Loucy (cell line): ENCODE measurements at regions not wholly inside any gene's neighbourhood (a gene's known extent, or its start where the extent isn't known, plus 50 kb on each side); places are given as distances from the start of the nearest gene placed in this dataset.

ENCODE experiments used
- H2AFZ ChIP-seq: fragments of 200-600 bp; sonication (generic); 2 replicates; pipeline ENCODE4 v1.6.0; 2016; ENCODE audit warnings: antibody characterized with exemption, mild to moderate bottlenecking, low read length, moderate library complexity
- H3F3A ChIP-seq: fragments of 200-600 bp; 2 replicates; pipeline ENCODE4 v1.6.0; 2016; ENCODE audit warnings: antibody characterized with exemption, low read depth, mild to moderate bottlenecking
- H3K27me3 ChIP-seq: fragments of 200-600 bp; sonication (generic); 2 replicates; pipeline ENCODE4 v1.6.1; 2014; ENCODE audit warnings: low read length, mild to moderate bottlenecking; ENCODE audit not compliant: insufficient read depth, poor library complexity, severe bottlenecking
- H3K36me3 ChIP-seq: fragments of 200-600 bp; sonication (generic); 2 replicates; pipeline ENCODE4 v1.6.1; 2016; ENCODE audit warnings: low read length; ENCODE audit not compliant: insufficient read depth
- H3K4me1 ChIP-seq: fragments of 200-600 bp; sonication (generic); 2 replicates; pipeline ENCODE4 v1.5.1; 2014; ENCODE audit warnings: low read length, mild to moderate bottlenecking; ENCODE audit not compliant: insufficient read depth, poor library complexity, severe bottlenecking
- H3K4me2 ChIP-seq: fragments of 200-600 bp; sonication (generic); 2 replicates; pipeline ENCODE4 v1.6.0; 2014; ENCODE audit warnings: antibody characterized with exemption, low read length, low read depth, mild to moderate bottlenecking; ENCODE audit not compliant: poor library complexity, severe bottlenecking
- H3K4me3 ChIP-seq: fragments of 200-600 bp; sonication (generic); 2 replicates; pipeline ENCODE4 v1.5.1; 2014; ENCODE audit warnings: low read length, mild to moderate bottlenecking, mixed read lengths; ENCODE audit not compliant: poor library complexity, severe bottlenecking
- H3K79me2 ChIP-seq: fragments of 200-600 bp; sonication (generic); 2 replicates; pipeline ENCODE4 v1.6.1; 2014; ENCODE audit warnings: low read length; ENCODE audit not compliant: insufficient read depth
- H3K9ac ChIP-seq: fragments of 200-600 bp; sonication (generic); 2 replicates; pipeline ENCODE4 v1.6.0; 2014; ENCODE audit warnings: mild to moderate bottlenecking, low read depth, low read length, moderate library complexity; ENCODE audit not compliant: poor library complexity, severe bottlenecking
- H3K9me2 ChIP-seq: fragments of 200-600 bp; sonication (generic); replicated peaks from 2 replicates; pipeline ENCODE4 v1.6.1; 2016; ENCODE audit warnings: low read depth, low read length, mixed read lengths
- H3K9me3 ChIP-seq: fragments of 200-600 bp; sonication (generic); 2 replicates; pipeline ENCODE4 v1.6.1; 2014; ENCODE audit warnings: mild to moderate bottlenecking, antibody characterized with exemption, low read length, low read depth; ENCODE audit not compliant: insufficient read depth
- H4K20me1 ChIP-seq: fragments of 200-600 bp; sonication (generic); 2 replicates; pipeline ENCODE4 v1.6.0; 2014; ENCODE audit warnings: antibody characterized with exemption, low read length, mild to moderate bottlenecking; ENCODE audit not compliant: insufficient read depth, poor library complexity, severe bottlenecking
- EZH2phosphoT487 ChIP-seq: fragments of 200-600 bp; IDR thresholded peaks from 2 replicates; pipeline ENCODE4 v1.6.1; 2018; ENCODE audit warnings: antibody characterized with exemption, mild to moderate bottlenecking, moderate library complexity, borderline replicate concordance
- TF ChIP-seq, protein P1 (sequence below): fragments of 200-600 bp; sonication (generic); conservative IDR thresholded peaks from 2 replicates; pipeline ENCODE4 v1.5.1; 2014; ENCODE audit warnings: mild to moderate bottlenecking, antibody characterized with exemption, low read length

- Histone ChIP-seq H3K27me3 (peaks cover 6% of the 10 kb centered on the region), H3K4me3 (no peak overlapping the region), H3K9ac (no peak overlapping the region), H4K20me1 (no peaks in the 10 kb centered on the region), H3K9me2 (no peaks in the 10 kb centered on the region), H3F3A (no peaks in the 10 kb centered on the region), H3K9me3 (no peaks in the 10 kb centered on the region), H2AFZ (no peak overlapping the region), H3K36me3 (no peaks in the 10 kb centered on the region), H3K4me1 (no peaks in the 10 kb centered on the region), H3K79me2 (no peaks in the 10 kb centered on the region), H3K4me2 (no peak overlapping the region)
- TF ChIP-seq EZH2phosphoT487: no peak
- TF ChIP-seq, protein P1, sequence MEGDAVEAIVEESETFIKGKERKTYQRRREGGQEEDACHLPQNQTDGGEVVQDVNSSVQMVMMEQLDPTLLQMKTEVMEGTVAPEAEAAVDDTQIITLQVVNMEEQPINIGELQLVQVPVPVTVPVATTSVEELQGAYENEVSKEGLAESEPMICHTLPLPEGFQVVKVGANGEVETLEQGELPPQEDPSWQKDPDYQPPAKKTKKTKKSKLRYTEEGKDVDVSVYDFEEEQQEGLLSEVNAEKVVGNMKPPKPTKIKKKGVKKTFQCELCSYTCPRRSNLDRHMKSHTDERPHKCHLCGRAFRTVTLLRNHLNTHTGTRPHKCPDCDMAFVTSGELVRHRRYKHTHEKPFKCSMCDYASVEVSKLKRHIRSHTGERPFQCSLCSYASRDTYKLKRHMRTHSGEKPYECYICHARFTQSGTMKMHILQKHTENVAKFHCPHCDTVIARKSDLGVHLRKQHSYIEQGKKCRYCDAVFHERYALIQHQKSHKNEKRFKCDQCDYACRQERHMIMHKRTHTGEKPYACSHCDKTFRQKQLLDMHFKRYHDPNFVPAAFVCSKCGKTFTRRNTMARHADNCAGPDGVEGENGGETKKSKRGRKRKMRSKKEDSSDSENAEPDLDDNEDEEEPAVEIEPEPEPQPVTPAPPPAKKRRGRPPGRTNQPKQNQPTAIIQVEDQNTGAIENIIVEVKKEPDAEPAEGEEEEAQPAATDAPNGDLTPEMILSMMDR: no peak
Observed at GRCh38 chr20:60585651-60586050, 627.4 kb downstream of the CDH26 start.

DNA sequence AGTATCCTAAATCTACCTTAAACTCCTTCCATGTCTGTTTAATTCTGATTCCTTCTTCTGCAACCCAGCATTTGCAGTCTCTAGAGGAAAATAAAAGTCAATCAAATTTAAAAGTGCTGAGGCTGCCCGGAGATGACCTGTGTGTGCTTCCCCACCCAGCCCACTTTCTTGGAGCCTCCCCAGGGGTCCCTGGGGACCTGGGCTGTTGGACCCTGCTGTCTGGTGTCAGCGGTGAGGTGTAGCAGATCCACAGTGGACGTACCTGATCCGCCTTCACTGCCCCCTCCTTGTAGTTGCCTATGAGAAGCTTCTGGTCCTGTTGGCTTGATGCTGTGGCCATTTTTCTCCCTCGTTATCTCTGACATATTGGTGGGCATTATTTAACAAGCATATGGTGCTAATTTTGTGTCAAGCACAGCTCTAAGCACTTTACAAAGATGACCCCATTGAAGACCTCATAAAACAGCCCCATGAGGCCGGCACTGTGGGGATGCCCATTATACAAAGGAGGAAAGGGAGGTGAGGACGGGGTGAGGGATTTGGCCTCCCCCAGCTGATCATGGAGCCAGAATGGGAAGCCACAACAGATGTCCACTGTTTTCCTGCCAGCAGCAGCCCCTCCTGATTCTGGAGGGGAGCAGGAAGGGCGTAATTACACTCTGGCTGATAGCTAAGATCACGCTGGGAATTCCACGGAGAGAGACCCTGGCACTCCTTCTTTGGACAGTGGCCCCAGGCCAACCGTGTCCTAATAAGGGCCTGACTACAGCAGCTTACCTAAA is 628.2 kb downstream of the CDH26 start:
- H3K4me2 ChIP-seq: no peak overlapping the region
- H3K9ac ChIP-seq: no peak overlapping the region
- peaks cover 6% of the 10 kb centered on the region for H3K27me3 ChIP-seq
- no peaks in the 10 kb centered on the region for H3K36me3 ChIP-seq
- no peak overlapping the region for H3K4me3 ChIP-seq
- no peaks in the 10 kb centered on the region; the same call in 1 of the 2 replicates for H3K9me2 ChIP-seq
- no peak overlapping the region for H2AFZ ChIP-seq
- H4K20me1 ChIP-seq: no peaks in the 10 kb centered on the region
- no peak for TF ChIP-seq EZH2phosphoT487
- TF ChIP-seq, protein P1: no peak
- H3F3A ChIP-seq: no peaks in the 10 kb centered on the region
- H3K9me3 ChIP-seq: no peaks in the 10 kb centered on the region
- no peaks in the 10 kb centered on the region for H3K4me1 ChIP-seq
- H3K79me2 ChIP-seq: no peaks in the 10 kb centered on the region

DNA sequence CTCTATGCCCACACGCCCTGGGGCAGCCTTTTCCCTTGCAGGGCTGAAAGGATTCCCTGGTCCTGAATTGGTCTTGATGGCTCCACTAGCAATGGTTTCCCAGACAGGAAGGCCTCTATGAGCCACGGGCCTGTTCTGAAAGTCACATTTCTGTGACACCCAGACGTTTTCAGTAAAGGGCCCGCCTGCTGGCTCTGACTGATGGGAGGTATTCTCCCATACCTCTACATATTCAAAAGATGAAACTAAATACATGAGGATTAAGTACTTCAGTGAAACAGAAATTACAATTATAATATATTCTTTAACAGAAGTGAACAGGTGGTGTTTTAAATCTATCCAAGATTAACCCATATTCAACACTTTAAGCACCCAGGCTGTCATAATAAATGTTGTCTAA is 629.8 kb downstream of the CDH26 start:
- H3K4me3 ChIP-seq: no peak overlapping the region
- TF ChIP-seq EZH2phosphoT487: no peak
- TF ChIP-seq, protein P1: no peak
- no peaks in the 10 kb centered on the region for H3K9me3 ChIP-seq
- H3K79me2 ChIP-seq: no peaks in the 10 kb centered on the region
- no peaks in the 10 kb centered on the region; the same call in 1 of the 2 replicates for H3K9me2 ChIP-seq
- no peaks in the 10 kb centered on the region for H3K4me1 ChIP-seq
- H4K20me1 ChIP-seq: no peaks in the 10 kb centered on the region
- H3F3A ChIP-seq: no peaks in the 10 kb centered on the region
- no peaks in the 10 kb centered on the region for H3K36me3 ChIP-seq
- no peak overlapping the region for H3K4me2 ChIP-seq
- H2AFZ ChIP-seq: no peak overlapping the region
- peaks cover 6% of the 10 kb centered on the region for H3K27me3 ChIP-seq
- H3K9ac ChIP-seq: no peak overlapping the region
